HepG2 (cell line): ENCODE measurements at regions not wholly inside any gene's neighbourhood (a gene's known extent, or its start where the extent isn't known, plus 50 kb on each side); places are given as distances from the start of the nearest gene placed in this dataset.

ENCODE experiments used
- ATAC-seq: fragments of 200-7000 bp; cut with Tn5 transposase; 3 replicates; pipeline ENCODE4 v1.9.1; 2020; ENCODE audit warnings: mild to moderate bottlenecking, moderate library complexity
- BruUV-seq: library from RNA; stranded (reverse); fragments of 400-500 nt; replicated peaks from 2 replicates; lab custom pipeline; 2021; lab: Mats Ljungman, UMichigan
- CTCF ChIA-PET: fragments of 300-600 bp; formaldehyde crosslinking; extraction: SDS; loops from one replicate; lab custom pipeline; 2021; ENCODE audit warnings: low total read pairs, inconsistent platforms, low intra/inter-chr PET ratio; lab: Yijun Ruan, JAX
- POLR2A ChIA-PET: fragments of 350-600 bp; sonication (Branson Sonifier 250); formaldehyde crosslinking; loops from one replicate; lab custom pipeline; 2020; ENCODE audit warnings: antibody characterized with exemption, inconsistent platforms; lab: Yijun Ruan, JAX
- DNase-seq: peaks from one replicate; pipeline ENCODE4 v3.0.0-alpha.2; 2015; ENCODE audit warnings: low spot score
- FAIRE-seq: peaks from 3 replicates; lab custom pipeline; 2011; peaks lifted over from hg19 to GRCh38; lab: Jason Lieb, UNC
- H2AFZ ChIP-seq: one replicate; pipeline ENCODE4 v1.6.1; 2011; ENCODE audit warnings: low read length, inconsistent platforms
- H3K27ac ChIP-seq: fragments of 300-600 bp; 3 replicates; pipeline ENCODE4 v1.8.0; 2011; ENCODE audit warnings: mixed run types, mild to moderate bottlenecking, mixed read lengths, low read length, inconsistent platforms; ENCODE audit not compliant: insufficient read depth; ENCODE audit errors: extremely low read length
- H3K27me3 ChIP-seq, 2 experiments: fragments of 200-600 bp in 1 of 2; 2 replicates in 1 of 2; 3 replicates in 1 of 2; pipeline versions ENCODE4 v1.6.0 to v1.8.0; 2011; ENCODE audit warnings: low read length in 2 of 2, mild to moderate bottlenecking in 2 of 2, moderate library complexity in 2 of 2, inconsistent platforms in 1 of 2; ENCODE audit not compliant: insufficient read depth in 2 of 2, control insufficient read depth in 1 of 2
- H3K36me3 ChIP-seq, 2 experiments: fragments of 200-600 bp in 1 of 2; replicated peaks in 1 of 2; 2 replicates in 1 of 2; 3 replicates in 1 of 2; pipeline versions ENCODE4 v1.5.1 to v1.8.0; 2011; ENCODE audit warnings: low read length in 2 of 2, inconsistent platforms in 1 of 2; ENCODE audit not compliant: insufficient read depth in 2 of 2, control insufficient read depth in 1 of 2
- H3K4me1 ChIP-seq: 2 replicates; pipeline ENCODE4 v1.5.1; 2012; ENCODE audit warnings: low read length, inconsistent platforms; ENCODE audit not compliant: insufficient read depth
- H3K4me2 ChIP-seq: 2 replicates; pipeline ENCODE4 v1.6.0; 2011; ENCODE audit warnings: low read depth, low read length, inconsistent platforms
- H3K4me3 ChIP-seq, 3 experiments: fragments of 200-600 bp in 1 of 3; sonication (generic), shearing (Covaris generic) in 1 of 3; replicated peaks in 1 of 3; 2 replicates each; pipeline ENCODE4 v1.5.1; 2011 to 2016; ENCODE audit warnings: low read length in 3 of 3, inconsistent platforms in 2 of 3, low read depth in 2 of 3, mild to moderate bottlenecking in 2 of 3, control low read depth in 1 of 3, mixed read lengths in 1 of 3; ENCODE audit not compliant: insufficient read depth in 1 of 3
- H3K79me2 ChIP-seq: one replicate; pipeline ENCODE4 v1.6.1; 2011; ENCODE audit warnings: low read length, inconsistent platforms; ENCODE audit not compliant: insufficient read depth
- H3K9ac ChIP-seq: 2 replicates; pipeline ENCODE4 v1.6.0; 2011; ENCODE audit warnings: mild to moderate bottlenecking, low read depth, low read length, inconsistent platforms; ENCODE audit not compliant: insufficient read depth
- H3K9me3 ChIP-seq: 2 replicates; pipeline ENCODE4 v1.5.1; 2012; ENCODE audit warnings: mild to moderate bottlenecking, low read length
- H4K20me1 ChIP-seq: 2 replicates; pipeline ENCODE4 v1.6.0; 2011; ENCODE audit warnings: inconsistent platforms, mild to moderate bottlenecking, low read length, moderate library complexity; ENCODE audit not compliant: insufficient read depth
- ARNT2 ChIP-seq: sonication (generic); formaldehyde crosslinking; IDR thresholded peaks from 2 replicates; pipeline ENCODE4 v1.8.0; 2022; ENCODE audit warnings: mild to moderate bottlenecking, low read depth, missing genetic modification reagents, moderate library complexity
- DR1 ChIP-seq: sonication (generic); formaldehyde crosslinking; IDR thresholded peaks from 2 replicates; pipeline ENCODE4 v1.8.0; 2021; ENCODE audit warnings: mild to moderate bottlenecking, missing genetic modification reagents, inconsistent platforms
- FOXM1 ChIP-seq: sonication (generic); formaldehyde crosslinking; IDR thresholded peaks from 2 replicates; pipeline ENCODE4 v1.5.0; 2020; ENCODE audit warnings: missing genetic modification reagents
- GABPA ChIP-seq, 2 experiments: IDR thresholded peaks; 2 replicates each; pipeline ENCODE4 v1.6.1; 2011 to 2016; ENCODE audit warnings: low read depth in 2 of 2, low read length in 1 of 2, missing biosample characterization in 1 of 2, missing genetic modification characterization in 1 of 2
- HINFP ChIP-seq: sonication (generic); formaldehyde crosslinking; IDR thresholded peaks from 2 replicates; pipeline ENCODE4 v1.4.0; 2020; ENCODE audit warnings: low read depth, mild to moderate bottlenecking, missing genetic modification reagents
- SMARCE1 ChIP-seq: fragments of 450-650 bp; IDR thresholded peaks from 2 replicates; pipeline ENCODE4 v1.6.1; 2017; ENCODE audit warnings: borderline replicate concordance
- ZNF432 ChIP-seq: sonication (generic); formaldehyde crosslinking; IDR thresholded peaks from 2 replicates; pipeline ENCODE4 v1.5.0; 2020; ENCODE audit warnings: missing genetic modification reagents, mild to moderate bottlenecking, borderline replicate concordance
- WGBS: methylation state at CpG from one replicate; pipeline ENCODE4 v1.1.6; 2017; ENCODE audit warnings: low lambda C conversion rate; 5-methylcytosine and 5-hydroxymethylcytosine counted together
- in situ Hi-C: cut with HindIII; loops from 2 replicates; pipeline ENCODE4 v1.10.0; 2017; ENCODE audit warnings: low pct_unique_long_range_greater_than_20kb; ENCODE audit not compliant: extremely low pct_ligation_motif_present
- intact Hi-C: fragments of 100-400 bp; cut with micrococcal nuclease; formaldehyde crosslinking; loops from one replicate; pipeline ENCODE4 v1.10.0; 2022; ENCODE audit not compliant: unreplicated experiment
- TF ChIP-seq, protein P1 (sequence below): sonication (generic); formaldehyde crosslinking; IDR thresholded peaks from 2 replicates; pipeline ENCODE4 v1.4.0; 2020; ENCODE audit warnings: missing genetic modification reagents, borderline replicate concordance

GRCh38 chr5:89851911-89852310 lies 557.6 kb downstream of the CETN3 start:
- Histone ChIP-seq H3K79me2 (no peaks in the 10 kb centered on the region), H3K4me2 (no peak overlapping the region), H3K4me3 (no peak overlapping the region), H3K4me1 (no peaks in the 10 kb centered on the region), H3K27me3 (no peaks in the 10 kb centered on the region)
- 0% methylated on average over 3 of the region's 3 CpGs for WGBS
- POLR2A ChIA-PET = no interaction called here
- ATAC-seq = no peak
- no TSS peak for BruUV-seq
- in situ Hi-C loops = no loop called here
- TF ChIP-seq FOXM1 (CRISPR knock-in tag) (no peak), GABPA (IDR thresholded peaks at IDR 0.05; ENCODE audit: low read depth, low read length) (no peak), GABPA (CRISPR knock-in tag; IDR thresholded peaks at IDR 0.05; ENCODE audit: low read depth) (no peak), ARNT2 (CRISPR knock-in tag) (no peak), DR1 (CRISPR knock-in tag) (no peak), SMARCE1 (no peak), HINFP (no peak), ZNF432 (CRISPR knock-in tag) (no peak)
- TF ChIP-seq, protein P1, sequence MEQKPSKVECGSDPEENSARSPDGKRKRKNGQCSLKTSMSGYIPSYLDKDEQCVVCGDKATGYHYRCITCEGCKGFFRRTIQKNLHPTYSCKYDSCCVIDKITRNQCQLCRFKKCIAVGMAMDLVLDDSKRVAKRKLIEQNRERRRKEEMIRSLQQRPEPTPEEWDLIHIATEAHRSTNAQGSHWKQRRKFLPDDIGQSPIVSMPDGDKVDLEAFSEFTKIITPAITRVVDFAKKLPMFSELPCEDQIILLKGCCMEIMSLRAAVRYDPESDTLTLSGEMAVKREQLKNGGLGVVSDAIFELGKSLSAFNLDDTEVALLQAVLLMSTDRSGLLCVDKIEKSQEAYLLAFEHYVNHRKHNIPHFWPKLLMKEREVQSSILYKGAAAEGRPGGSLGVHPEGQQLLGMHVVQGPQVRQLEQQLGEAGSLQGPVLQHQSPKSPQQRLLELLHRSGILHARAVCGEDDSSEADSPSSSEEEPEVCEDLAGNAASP (CRISPR knock-in tag) = no peak
- TF ChIP-seq, all 625 proteins: peak for 0
- DNase-seq (no peak), FAIRE-seq (no peak)
- Histone ChIP-seq H3K36me3 (no peaks in the 10 kb centered on the region), H2AFZ (no peak overlapping the region), H3K27ac (no peak overlapping the region), H4K20me1 (no peaks in the 10 kb centered on the region), H3K9ac (no peak overlapping the region), H3K9me3 (no peaks in the 10 kb centered on the region)
- CTCF ChIA-PET = no interaction called here
- intact Hi-C loops = no loop called here
